ENCODE measurements at regions not wholly inside any gene's neighbourhood (a gene's known extent, or its start where the extent isn't known, plus 50 kb on each side); places are given as distances from the start of the nearest gene placed in this dataset.

GRCh38 chr3:18585004-18585968 lies 160.1 kb upstream of the SATB1 start:
- no peak for TF ChIP-seq CTCF (conservative IDR thresholded peaks at IDR 0.05)
- Histone ChIP-seq H2BK20ac (ENCODE audit: low read depth, low read length, poor library complexity, severe bottlenecking) (no peak overlapping the region), H3K9ac (ENCODE audit: extremely low read depth, insufficient read length, low read length) (no peak overlapping the region), H3K9me3 (ENCODE audit: control insufficient read depth, low read depth, low read length) (no peaks in the 10 kb centered on the region), H3K4me1 (ENCODE audit: insufficient read depth, low read length) (no peaks in the 10 kb centered on the region), H3K4ac (ENCODE audit: low read depth, low read length) (no peak overlapping the region), H4K91ac (ENCODE audit: insufficient read length, low read depth, low read length) (no peak overlapping the region), H3K79me2 (ENCODE audit: insufficient read depth, low read length) (no peaks in the 10 kb centered on the region), H4K5ac (ENCODE audit: insufficient read length, low read depth, low read length) (no peak overlapping the region), H2BK15ac (ENCODE audit: low read depth, low read length) (no peak overlapping the region), H3K14ac (ENCODE audit: insufficient read depth, low read length) (no peak overlapping the region), H3K79me1 (ENCODE audit: insufficient read depth, low read depth, low read length, poor library complexity, severe bottlenecking) (no peaks in the 10 kb centered on the region), H3K27ac (ENCODE audit: insufficient read length, low read depth, low read length) (no peak overlapping the region), H3K23me2 (ENCODE audit: insufficient read length, low read depth, low read length, poor library complexity, severe bottlenecking) (no peaks in the 10 kb centered on the region), H2AFZ (ENCODE audit: low read length) (no peak overlapping the region), H3T11ph (ENCODE audit: low read length) (no peak overlapping the region), H3K56ac (ENCODE audit: insufficient read length, low read depth, low read length) (no peak overlapping the region), H2AK5ac (ENCODE audit: insufficient read length, low read length) (no peak overlapping the region), H3K4me2 (ENCODE audit: insufficient read depth, insufficient read length, low read length) (no peak overlapping the region), H3K23ac (ENCODE audit: insufficient read length, low read depth, low read length) (no peak overlapping the region), H2BK12ac (ENCODE audit: insufficient read length, low read depth, low read length) (no peak overlapping the region), H2BK120ac (ENCODE audit: low read depth, low read length, poor library complexity, severe bottlenecking) (no peak overlapping the region), H3K27me3 (ENCODE audit: insufficient read depth, low read length) (no peaks in the 10 kb centered on the region), H4K8ac (replicated peaks; ENCODE audit: insufficient read length, low read depth, low read length) (no peak overlapping the region), H3K18ac (ENCODE audit: insufficient read length, low read depth, low read length) (no peak overlapping the region), H2BK5ac (ENCODE audit: insufficient read length, low read length) (no peak overlapping the region), H4K20me1 (ENCODE audit: control insufficient read depth, insufficient read depth, insufficient read length) (no peaks in the 10 kb centered on the region)
- H3K9me3 Mint-ChIP-seq, result peaks cover 0 to 3% of the 10 kb centered on the region in 2 experiments; a peak in 1 of 5 replicates
- H3K4me1 Mint-ChIP-seq, result peaks cover 10 to 12% of the 10 kb centered on the region in 2 experiments
- H3K36me3 Mint-ChIP-seq (ENCODE audit: insufficient read depth in 1 of 3, low read depth in 3 of 3), result peaks cover 0 to 5% (median 0%) of the 10 kb centered on the region in 3 experiments; a peak in 1 of 7 replicates
- H3K27ac Mint-ChIP-seq, result no peak overlapping the region
- no CpG with 5 or more reads among the region's 1 CpG for WGBS (ENCODE audit: extremely low coverage, insufficient read length, low lambda C conversion rate)
- no peak for DNase-seq
- H3K4me3 Mint-ChIP-seq, result no peak overlapping the region
- no peaks in the 10 kb centered on the region for H3K27me3 Mint-ChIP-seq (ENCODE audit: low read depth)
